Gastrocnemius medialis (tissue), 4 donors: ENCODE measurements at regions not wholly inside any gene's neighbourhood (a gene's known extent, or its start where the extent isn't known, plus 50 kb on each side); places are given as distances from the start of the nearest gene placed in this dataset.

Source experiments
- ATAC-seq, 2 donors: fragments of 150-250 bp; one replicate each; pipeline ENCODE4 v1.9.1; 2016
- DNase-seq, 2 donors: peaks; one replicate each; pipeline ENCODE4 v3.0.0-alpha.2; 2019
- H3K27ac ChIP-seq, 4 donors: fragments of 200-600 bp; sonication (generic); 1 replicate in 1 of 4; 2 replicates in 3 of 4; pipeline ENCODE4 v1.5.1; 2016 to 2018; ENCODE audit warnings: mild to moderate bottlenecking in 2 of 4, moderate library complexity in 1 of 4
- H3K27me3 ChIP-seq, 3 donors: fragments of 200-600 bp; sonication (generic) in 2 of 3; 1 replicate in 1 of 3; 2 replicates in 2 of 3; pipeline versions ENCODE4 v1.5.1 to v1.6.0; 2016 to 2019; ENCODE audit warnings: mild to moderate bottlenecking in 1 of 3, moderate library complexity in 1 of 3
- H3K36me3 ChIP-seq, 2 donors: fragments of 200-600 bp; sonication (generic) in 1 of 2; one replicate each; pipeline ENCODE4 v1.5.1; 2017 to 2018
- H3K4me1 ChIP-seq, 2 donors: fragments of 200-600 bp; sonication (generic) in 1 of 2; one replicate each; pipeline ENCODE4 v1.5.1; 2016 to 2017; ENCODE audit warnings: mild to moderate bottlenecking in 2 of 2
- H3K4me3 ChIP-seq, 4 donors: fragments of 200-600 bp; sonication (generic) in 3 of 4; 1 replicate in 1 of 4; 2 replicates in 3 of 4; pipeline ENCODE4 v1.5.1; 2016 to 2019; ENCODE audit warnings: mild to moderate bottlenecking in 2 of 4
- H3K9me3 ChIP-seq, 3 donors: fragments of 200-600 bp; sonication (generic) in 2 of 3; 1 replicate in 1 of 3; 2 replicates in 2 of 3; pipeline ENCODE4 v1.5.1; 2016 to 2019
- POLR2A ChIP-seq, 2 donors: fragments of 450-650 bp; IDR thresholded peaks; one replicate each; pipeline ENCODE4 v1.6.1; 2017; ENCODE audit warnings: antibody characterized with exemption in 2 of 2, mild to moderate bottlenecking in 2 of 2, moderate library complexity in 2 of 2
- in situ Hi-C, 4 donors: fragments of 200-750 bp; cut with MboI; loops; one replicate each; pipeline versions ENCODE4 v1.15.0 to v1.8.0; 2017; ENCODE audit warnings: low sequenced_read_pairs in 4 of 4
- intact Hi-C: fragments of 100-400 bp; cut with DNase I; formaldehyde crosslinking; loops from one replicate; pipeline ENCODE4 v1.15.1; 2023; ENCODE audit warnings: low total_unique reads
- TF ChIP-seq, protein P1 (sequence below), 5 experiments: fragments of 450-650 bp in 3 of 5; fragments of 200-600 bp in 2 of 5; sonication (generic) in 2 of 5; IDR thresholded peaks in 4 of 5; conservative IDR thresholded peaks in 1 of 5; 1 replicate in 4 of 5; 2 replicates in 1 of 5; pipeline ENCODE4 v1.5.1; 2016 to 2019; ENCODE audit warnings: antibody characterized with exemption in 5 of 5, mild to moderate bottlenecking in 3 of 5, moderate library complexity in 3 of 5

GRCh38 chr2:180732337-180732736 is 248.1 kb upstream of the UBE2E3 start:
- no peaks in the 10 kb centered on the region for H3K27me3 ChIP-seq
- no peaks in the 10 kb centered on the region for H3K36me3 ChIP-seq
- H3K9me3 ChIP-seq, result no peaks in the 10 kb centered on the region
- DNase-seq (no peak), ATAC-seq (no peak)
- H3K27ac ChIP-seq, result no peak overlapping the region
- intact Hi-C loops, result no loop called here
- no peak for TF ChIP-seq POLR2A (IDR thresholded peaks at IDR 0.05)
- TF ChIP-seq, protein P1, sequence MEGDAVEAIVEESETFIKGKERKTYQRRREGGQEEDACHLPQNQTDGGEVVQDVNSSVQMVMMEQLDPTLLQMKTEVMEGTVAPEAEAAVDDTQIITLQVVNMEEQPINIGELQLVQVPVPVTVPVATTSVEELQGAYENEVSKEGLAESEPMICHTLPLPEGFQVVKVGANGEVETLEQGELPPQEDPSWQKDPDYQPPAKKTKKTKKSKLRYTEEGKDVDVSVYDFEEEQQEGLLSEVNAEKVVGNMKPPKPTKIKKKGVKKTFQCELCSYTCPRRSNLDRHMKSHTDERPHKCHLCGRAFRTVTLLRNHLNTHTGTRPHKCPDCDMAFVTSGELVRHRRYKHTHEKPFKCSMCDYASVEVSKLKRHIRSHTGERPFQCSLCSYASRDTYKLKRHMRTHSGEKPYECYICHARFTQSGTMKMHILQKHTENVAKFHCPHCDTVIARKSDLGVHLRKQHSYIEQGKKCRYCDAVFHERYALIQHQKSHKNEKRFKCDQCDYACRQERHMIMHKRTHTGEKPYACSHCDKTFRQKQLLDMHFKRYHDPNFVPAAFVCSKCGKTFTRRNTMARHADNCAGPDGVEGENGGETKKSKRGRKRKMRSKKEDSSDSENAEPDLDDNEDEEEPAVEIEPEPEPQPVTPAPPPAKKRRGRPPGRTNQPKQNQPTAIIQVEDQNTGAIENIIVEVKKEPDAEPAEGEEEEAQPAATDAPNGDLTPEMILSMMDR (IDR thresholded peaks at IDR 0.05 in 4 of 5, conservative IDR thresholded peaks at IDR 0.05 in 1 of 5), result no peak
- H3K4me3 ChIP-seq, result no peak overlapping the region
- peaks cover 33 to 36% of the 10 kb centered on the region in 2 donors for H3K4me1 ChIP-seq
- in situ Hi-C loops, result no loop called here

GRCh38 chr2:180730976-180731375 is 249.4 kb upstream of the UBE2E3 start:
- no peak overlapping the region for H3K27ac ChIP-seq
- no peak overlapping the region for H3K4me3 ChIP-seq
- ATAC-seq (no peak), DNase-seq (no peak)
- peaks cover 26 to 33% of the 10 kb centered on the region in 2 donors for H3K4me1 ChIP-seq
- no peaks in the 10 kb centered on the region for H3K9me3 ChIP-seq
- in situ Hi-C loops (no loop called here), intact Hi-C loops (no loop called here)
- TF ChIP-seq POLR2A (IDR thresholded peaks at IDR 0.05), result no peak
- TF ChIP-seq, protein P1 (IDR thresholded peaks at IDR 0.05 in 4 of 5, conservative IDR thresholded peaks at IDR 0.05 in 1 of 5), result no peak
- H3K36me3 ChIP-seq, result no peaks in the 10 kb centered on the region
- H3K27me3 ChIP-seq, result no peaks in the 10 kb centered on the region

DNA sequence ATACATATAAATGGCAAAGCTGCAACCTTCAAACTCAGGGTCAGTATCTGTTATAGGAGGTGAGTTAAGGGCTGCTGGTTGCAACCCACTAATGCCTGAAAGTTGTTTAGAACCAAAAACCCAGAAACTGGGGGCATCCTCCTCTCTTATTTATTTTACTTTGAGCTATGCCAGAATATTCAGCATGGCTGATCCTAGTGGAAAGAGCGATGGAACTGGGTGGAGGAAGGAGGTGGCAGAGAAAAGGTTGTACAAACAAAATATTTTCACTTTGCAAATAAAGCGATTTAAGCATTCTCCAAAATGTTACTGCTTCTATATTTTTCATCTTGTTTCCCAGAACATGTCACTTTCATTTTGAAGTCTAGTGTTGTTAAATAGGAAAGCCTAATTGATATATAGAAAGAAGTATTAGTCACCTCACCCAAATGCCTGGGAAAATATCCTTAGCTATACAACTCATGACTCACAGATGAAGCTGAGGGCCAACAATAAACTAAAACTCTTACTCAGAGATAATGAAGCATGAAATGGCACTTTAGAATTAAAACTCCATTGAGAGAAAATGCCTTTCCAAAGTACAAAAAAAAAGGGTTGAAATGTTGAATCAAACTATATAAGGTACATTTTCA is 251.4 kb upstream of the UBE2E3 start:
- DNase-seq (no peak), ATAC-seq (no peak)
- H3K4me1 ChIP-seq, result peaks cover 14 to 17% of the 10 kb centered on the region in 2 donors
- TF ChIP-seq POLR2A (IDR thresholded peaks at IDR 0.05), result no peak
- TF ChIP-seq, protein P1 (IDR thresholded peaks at IDR 0.05 in 4 of 5, conservative IDR thresholded peaks at IDR 0.05 in 1 of 5), result no peak
- intact Hi-C loops (no loop called here), in situ Hi-C loops (no loop called here)
- H3K27me3 ChIP-seq, result no peaks in the 10 kb centered on the region
- no peaks in the 10 kb centered on the region for H3K9me3 ChIP-seq
- H3K4me3 ChIP-seq, result no peak overlapping the region
- no peaks in the 10 kb centered on the region for H3K36me3 ChIP-seq
- H3K27ac ChIP-seq, result no peak overlapping the region

DNA sequence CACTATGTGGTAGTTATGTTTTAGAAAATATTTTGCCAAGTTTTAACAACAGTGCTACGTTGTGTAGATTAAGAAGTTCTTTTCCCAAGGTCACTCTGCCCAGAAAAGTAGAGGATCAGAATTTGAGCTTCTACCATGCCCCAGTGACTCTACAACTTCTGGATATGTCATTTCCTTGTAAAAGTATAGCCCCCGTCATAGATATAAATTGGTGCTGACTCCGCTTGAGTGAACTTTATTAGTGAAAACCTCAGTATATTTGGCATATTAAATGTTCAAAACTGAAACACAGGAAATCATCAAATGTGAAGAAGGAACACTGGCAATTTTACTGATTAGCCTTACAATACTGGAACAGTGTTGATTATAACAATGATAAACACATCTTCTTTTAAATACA is 256.7 kb upstream of the UBE2E3 start:
- in situ Hi-C loops, result no loop called here
- intact Hi-C loops, result no loop called here

More for the DNA sequence above, 256.7 kb upstream of the UBE2E3 start:
- DNase-seq, result no peak
- Histone ChIP-seq H3K4me3 (no peak overlapping the region), H3K36me3 (no peaks in the 10 kb centered on the region), H3K27me3 (no peaks in the 10 kb centered on the region), H3K4me1 (peaks cover 0 to 16% of the 10 kb centered on the region in 2 donors), H3K9me3 (no peaks in the 10 kb centered on the region), H3K27ac (no peak overlapping the region)
- TF ChIP-seq, protein P1 (IDR thresholded peaks at IDR 0.05 in 4 of 5, conservative IDR thresholded peaks at IDR 0.05 in 1 of 5), result no peak
- TF ChIP-seq POLR2A (IDR thresholded peaks at IDR 0.05), result no peak
- no peak for ATAC-seq
